Gastrocnemius medialis (tissue), 4 donors: ENCODE measurements at regions not wholly inside any gene's neighbourhood (a gene's known extent, or its start where the extent isn't known, plus 50 kb on each side); places are given as distances from the start of the nearest gene placed in this dataset.

Experiments
- POLR2A ChIP-seq, 2 donors: fragments of 450-650 bp; IDR thresholded peaks; one replicate each; pipeline ENCODE4 v1.6.1; 2017; ENCODE audit warnings: antibody characterized with exemption in 2 of 2, mild to moderate bottlenecking in 2 of 2, moderate library complexity in 2 of 2
- TF ChIP-seq, protein P1 (sequence below), 5 experiments: fragments of 450-650 bp in 3 of 5; fragments of 200-600 bp in 2 of 5; sonication (generic) in 2 of 5; IDR thresholded peaks in 4 of 5; conservative IDR thresholded peaks in 1 of 5; 1 replicate in 4 of 5; 2 replicates in 1 of 5; pipeline ENCODE4 v1.5.1; 2016 to 2019; ENCODE audit warnings: antibody characterized with exemption in 5 of 5, mild to moderate bottlenecking in 3 of 5, moderate library complexity in 3 of 5

DNA sequence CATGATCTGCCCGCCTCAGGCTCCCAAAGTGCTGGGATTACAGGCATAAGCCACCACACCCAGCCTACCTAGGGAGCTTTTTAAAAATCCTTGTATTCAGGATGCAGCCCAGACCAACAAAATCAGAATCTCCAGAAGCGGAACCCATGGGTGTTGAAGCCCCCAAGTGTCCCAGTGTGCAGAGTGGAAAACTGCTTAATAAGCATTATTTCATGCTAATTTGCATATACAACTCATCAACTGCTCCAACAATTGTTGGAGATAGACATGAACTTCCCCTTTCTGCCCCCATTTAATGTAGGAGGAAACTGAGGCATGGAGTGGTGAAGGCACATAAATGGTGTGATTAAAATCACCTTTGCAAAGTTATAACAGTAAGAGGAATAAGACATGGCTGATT is 84.3 kb upstream of the C16orf82 start:
- no peak for TF ChIP-seq POLR2A (IDR thresholded peaks at IDR 0.05)
- TF ChIP-seq, protein P1, sequence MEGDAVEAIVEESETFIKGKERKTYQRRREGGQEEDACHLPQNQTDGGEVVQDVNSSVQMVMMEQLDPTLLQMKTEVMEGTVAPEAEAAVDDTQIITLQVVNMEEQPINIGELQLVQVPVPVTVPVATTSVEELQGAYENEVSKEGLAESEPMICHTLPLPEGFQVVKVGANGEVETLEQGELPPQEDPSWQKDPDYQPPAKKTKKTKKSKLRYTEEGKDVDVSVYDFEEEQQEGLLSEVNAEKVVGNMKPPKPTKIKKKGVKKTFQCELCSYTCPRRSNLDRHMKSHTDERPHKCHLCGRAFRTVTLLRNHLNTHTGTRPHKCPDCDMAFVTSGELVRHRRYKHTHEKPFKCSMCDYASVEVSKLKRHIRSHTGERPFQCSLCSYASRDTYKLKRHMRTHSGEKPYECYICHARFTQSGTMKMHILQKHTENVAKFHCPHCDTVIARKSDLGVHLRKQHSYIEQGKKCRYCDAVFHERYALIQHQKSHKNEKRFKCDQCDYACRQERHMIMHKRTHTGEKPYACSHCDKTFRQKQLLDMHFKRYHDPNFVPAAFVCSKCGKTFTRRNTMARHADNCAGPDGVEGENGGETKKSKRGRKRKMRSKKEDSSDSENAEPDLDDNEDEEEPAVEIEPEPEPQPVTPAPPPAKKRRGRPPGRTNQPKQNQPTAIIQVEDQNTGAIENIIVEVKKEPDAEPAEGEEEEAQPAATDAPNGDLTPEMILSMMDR (IDR thresholded peaks at IDR 0.05 in 4 of 5, conservative IDR thresholded peaks at IDR 0.05 in 1 of 5): no peak
